ACHN (cell line): ENCODE measurements at regions not wholly inside any gene's neighbourhood (a gene's known extent, or its start where the extent isn't known, plus 50 kb on each side); places are given as distances from the start of the nearest gene placed in this dataset.
"Not testable (repeated sequence)": the region's sequence is repeated elsewhere in the genome, so short reads cannot be mapped to it uniquely, and the experiment has no call there.

Source experiments
- DNase-seq: peaks from one replicate; pipeline ENCODE4 v3.0.0-alpha.2; 2015
- in situ Hi-C: cut with HindIII; loops from 2 replicates; pipeline ENCODE4 v1.10.0; 2017; ENCODE audit warnings: low sequenced_read_pairs, low pct_ligation_motif_present, low pct_unique_long_range_greater_than_20kb

GRCh38 chr16:7861891-7862582 is 529.4 kb downstream of the RBFOX1 start:
- no peak for DNase-seq
- in situ Hi-C loops: no loop called here

GRCh38 chr16:7853197-7853596 is 520.6 kb downstream of the RBFOX1 start:
- no peak for DNase-seq
- in situ Hi-C loops: no loop called here

DNA sequence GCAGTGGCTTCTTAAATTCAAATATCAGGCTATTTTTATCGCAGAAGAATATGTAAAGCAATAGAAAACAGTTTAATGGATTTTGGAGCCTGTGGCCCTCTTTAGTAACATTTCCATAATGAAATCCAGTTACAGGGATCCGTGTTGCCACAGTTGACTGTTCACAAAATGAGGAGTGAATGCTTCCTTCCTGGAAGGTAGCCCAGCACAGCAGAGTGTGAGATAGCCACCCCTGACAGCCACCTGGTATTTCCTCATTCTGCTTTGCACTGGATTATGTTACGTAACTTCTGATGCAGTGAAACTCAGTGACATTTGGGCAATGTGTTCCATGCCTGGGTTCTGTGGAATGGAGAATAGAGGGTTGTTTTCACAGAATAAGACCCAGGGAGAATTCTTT is 517.2 kb downstream of the RBFOX1 start:
- DNase-seq: no peak
- in situ Hi-C loops: no loop called here

DNA sequence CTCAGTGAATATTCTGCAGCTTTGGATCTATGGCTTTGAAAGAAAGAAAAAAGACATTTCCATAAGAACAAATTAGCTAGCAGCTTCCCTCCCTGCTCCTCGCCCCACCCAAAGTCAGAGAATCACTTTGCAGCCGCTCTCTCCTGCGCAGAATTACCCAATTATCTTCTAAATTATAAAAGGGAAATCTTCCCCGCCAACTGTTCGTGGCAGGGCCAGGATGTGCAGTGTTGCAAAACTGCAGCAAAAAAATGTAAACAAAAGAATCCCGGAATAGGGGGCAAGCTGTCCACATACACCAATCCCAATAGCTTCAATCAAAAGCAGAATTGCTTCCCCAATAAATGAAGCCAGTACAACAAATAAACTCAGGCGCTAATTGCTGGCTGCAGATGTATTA is 510.6 kb downstream of the RBFOX1 start:
- in situ Hi-C loops: no loop called here
- no peak for DNase-seq

GRCh38 chr16:7839568-7839967 is 506.9 kb downstream of the RBFOX1 start:
- DNase-seq: no peak
- in situ Hi-C loops: no loop called here

DNA sequence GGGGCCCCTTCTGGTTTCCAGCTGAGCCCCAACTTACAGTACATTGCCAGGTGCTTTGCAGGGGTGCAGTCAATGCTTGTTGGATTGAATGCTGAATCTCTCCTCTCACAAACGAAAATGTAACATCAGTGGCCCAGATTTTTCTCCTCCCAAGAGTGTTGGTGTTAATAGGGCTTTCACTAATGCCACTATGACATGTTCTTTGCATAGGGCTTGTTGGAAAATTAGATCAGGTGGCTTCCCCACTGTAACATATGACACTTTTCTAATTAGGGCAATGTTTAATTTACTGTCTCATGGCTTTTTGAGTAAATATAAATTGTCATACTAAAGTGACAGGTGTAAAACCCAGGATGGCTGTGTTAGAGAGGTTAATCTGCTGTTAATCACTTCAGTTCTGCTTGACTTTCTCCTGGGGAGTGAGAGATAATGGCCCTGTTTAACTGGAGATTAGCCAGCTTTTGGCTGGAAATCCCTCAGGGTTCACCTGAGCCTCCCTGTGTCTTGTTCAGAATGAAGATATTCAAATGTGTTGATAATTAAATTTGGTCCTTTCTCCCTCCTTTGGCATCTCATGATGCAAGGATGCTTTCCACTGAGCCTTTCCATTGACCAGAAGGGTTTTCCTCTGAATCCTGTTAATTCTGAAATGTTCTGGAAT is 502.3 kb downstream of the RBFOX1 start:
- in situ Hi-C loops: no loop called here
- DNase-seq: no peak

- DNase-seq: no peak
- in situ Hi-C loops: no loop called here
Measured at GRCh38 chr16:7820816-7821215, 488.2 kb downstream of the RBFOX1 start.

- no peak for DNase-seq
- in situ Hi-C loops: no loop called here
Measured at GRCh38 chr16:7805686-7806396, 473.2 kb downstream of the RBFOX1 start.

- no peak for DNase-seq
- in situ Hi-C loops: no loop called here
Measured at GRCh38 chr16:7804635-7805195, 472.1 kb downstream of the RBFOX1 start.

DNA sequence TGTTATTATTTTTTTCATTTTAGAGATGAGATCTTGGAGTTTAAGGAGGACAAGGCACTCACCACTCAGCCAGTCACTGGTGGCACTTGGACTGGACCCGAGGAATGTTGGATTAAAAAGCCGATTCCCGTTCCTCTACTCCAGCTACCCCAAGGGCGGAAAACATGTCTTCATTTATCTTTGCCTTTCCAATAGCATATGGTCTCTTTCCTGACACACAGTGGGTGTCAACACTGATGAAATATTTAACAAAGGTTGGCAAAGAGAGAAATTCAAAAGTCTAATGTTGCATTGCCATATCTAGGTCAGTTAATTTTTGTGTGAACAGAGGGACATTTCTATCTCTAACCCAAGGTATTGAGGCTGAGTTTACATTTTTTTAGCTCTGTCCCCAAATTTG is 459.7 kb downstream of the RBFOX1 start:
- no peak for DNase-seq
- in situ Hi-C loops: no loop called here

GRCh38 chr16:7791028-7791590 is 458.5 kb downstream of the RBFOX1 start:
- in situ Hi-C loops: no loop called here
- no peak for DNase-seq

GRCh38 chr16:7775072-7775488 is 442.4 kb downstream of the RBFOX1 start:
- DNase-seq: no peak
- in situ Hi-C loops: no loop called here

DNA sequence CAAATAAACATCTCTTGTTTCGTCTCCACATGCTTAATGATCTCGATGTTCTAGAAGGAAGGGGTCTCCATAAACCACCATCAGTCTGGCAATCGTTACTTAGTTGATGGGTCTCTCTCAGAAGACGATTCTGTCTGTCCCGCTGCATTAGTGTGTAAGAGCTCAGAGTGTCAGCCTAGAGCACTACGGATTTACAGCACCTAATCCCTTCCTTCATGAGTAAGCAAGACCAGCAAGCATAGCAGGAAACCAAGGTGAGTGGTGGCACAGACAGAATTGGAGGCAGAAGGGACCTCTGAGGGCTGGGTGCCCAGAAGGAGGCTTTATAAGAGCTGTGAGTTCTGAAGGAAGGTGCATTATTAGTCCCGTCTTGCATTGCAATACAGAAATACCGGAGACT is 440.1 kb downstream of the RBFOX1 start:
- no peak for DNase-seq
- in situ Hi-C loops: no loop called here

DNA sequence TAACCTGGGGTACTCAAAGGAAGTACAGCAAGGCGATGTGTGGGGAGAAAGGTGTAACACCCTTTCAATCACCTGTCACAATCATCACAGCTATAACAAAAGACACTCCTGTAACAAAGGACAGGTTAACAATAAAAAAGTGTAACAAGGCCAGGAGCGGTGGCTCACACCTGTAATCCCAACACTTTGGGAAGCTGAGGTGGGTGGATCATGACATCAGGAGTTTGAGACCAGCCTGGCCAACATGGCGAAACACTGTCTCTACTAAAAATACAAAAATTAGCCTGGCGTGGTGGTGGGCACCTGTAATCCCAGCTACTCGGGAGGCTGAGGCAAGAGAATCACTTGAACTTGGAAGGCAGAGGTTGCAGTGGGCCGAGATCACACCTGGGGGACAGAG is 436.4 kb downstream of the RBFOX1 start:
- in situ Hi-C loops, DNase-seq: not testable (repeated sequence)

DNA sequence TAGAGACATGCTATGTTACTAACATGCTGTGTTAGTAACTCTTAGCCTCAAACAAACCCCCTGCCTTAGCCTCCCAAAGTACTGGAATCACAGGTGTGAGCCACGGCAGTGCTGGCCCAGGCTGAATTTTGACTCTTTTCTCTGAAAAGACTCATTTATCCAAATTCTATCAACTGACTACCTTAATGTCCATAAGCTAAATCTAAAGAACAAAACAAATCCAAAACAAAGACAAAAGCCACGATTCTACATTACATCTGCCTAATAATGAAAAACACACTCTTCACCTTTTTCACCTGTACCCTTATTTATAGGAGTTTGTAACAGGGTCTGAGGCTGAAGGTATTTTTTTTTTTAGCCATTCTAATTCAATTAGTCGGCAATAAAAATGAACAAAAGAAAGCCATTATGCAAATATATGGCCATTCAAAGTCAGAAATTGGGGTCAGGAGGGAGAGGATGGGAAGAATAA is 432.5 kb downstream of the RBFOX1 start:
- in situ Hi-C loops: no loop called here
- no peak for DNase-seq

- in situ Hi-C loops: no loop called here
- no peak for DNase-seq
Measured at GRCh38 chr16:7763111-7763510, 430.5 kb downstream of the RBFOX1 start.
